Glutamatergic neuron (in vitro differentiated cells): ENCODE measurements at regions not wholly inside any gene's neighbourhood (a gene's known extent, or its start where the extent isn't known, plus 50 kb on each side); places are given as distances from the start of the nearest gene placed in this dataset.

Source experiments
- DNase-seq: peaks from one replicate; pipeline ENCODE4 v3.0.0; 2022
- H3K27ac Mint-ChIP-seq: one replicate; pipeline ENCODE4 v1.8.0; 2020; ENCODE audit warnings: mild to moderate bottlenecking, mixed read lengths, inconsistent platforms; ENCODE audit not compliant: unreplicated experiment
- H3K27me3 Mint-ChIP-seq: one replicate; pipeline ENCODE4 v1.8.0; 2020; ENCODE audit warnings: mild to moderate bottlenecking, moderate library complexity, mixed read lengths, inconsistent platforms; ENCODE audit not compliant: unreplicated experiment
- H3K36me3 Mint-ChIP-seq: one replicate; pipeline ENCODE4 v1.8.0; 2020; ENCODE audit warnings: mild to moderate bottlenecking, mixed read lengths, inconsistent platforms; ENCODE audit not compliant: unreplicated experiment
- H3K4me1 Mint-ChIP-seq: one replicate; pipeline ENCODE4 v1.8.0; 2020; ENCODE audit warnings: mild to moderate bottlenecking, low read depth, mixed read lengths, inconsistent platforms; ENCODE audit not compliant: unreplicated experiment
- H3K4me3 Mint-ChIP-seq: one replicate; pipeline ENCODE4 v1.8.0; 2020; ENCODE audit warnings: mild to moderate bottlenecking, mixed read lengths, inconsistent platforms; ENCODE audit not compliant: unreplicated experiment
- H3K9me3 Mint-ChIP-seq: one replicate; pipeline ENCODE4 v1.8.0; 2020; ENCODE audit warnings: mild to moderate bottlenecking, moderate library complexity, mixed read lengths, inconsistent platforms; ENCODE audit not compliant: unreplicated experiment
- TF ChIP-seq, protein P1 (sequence below): fragments of 200-600 bp; sonication (generic); IDR thresholded peaks from one replicate; pipeline ENCODE4 v1.5.0; 2021; ENCODE audit not compliant: partially characterized antibody, unreplicated experiment

DNA sequence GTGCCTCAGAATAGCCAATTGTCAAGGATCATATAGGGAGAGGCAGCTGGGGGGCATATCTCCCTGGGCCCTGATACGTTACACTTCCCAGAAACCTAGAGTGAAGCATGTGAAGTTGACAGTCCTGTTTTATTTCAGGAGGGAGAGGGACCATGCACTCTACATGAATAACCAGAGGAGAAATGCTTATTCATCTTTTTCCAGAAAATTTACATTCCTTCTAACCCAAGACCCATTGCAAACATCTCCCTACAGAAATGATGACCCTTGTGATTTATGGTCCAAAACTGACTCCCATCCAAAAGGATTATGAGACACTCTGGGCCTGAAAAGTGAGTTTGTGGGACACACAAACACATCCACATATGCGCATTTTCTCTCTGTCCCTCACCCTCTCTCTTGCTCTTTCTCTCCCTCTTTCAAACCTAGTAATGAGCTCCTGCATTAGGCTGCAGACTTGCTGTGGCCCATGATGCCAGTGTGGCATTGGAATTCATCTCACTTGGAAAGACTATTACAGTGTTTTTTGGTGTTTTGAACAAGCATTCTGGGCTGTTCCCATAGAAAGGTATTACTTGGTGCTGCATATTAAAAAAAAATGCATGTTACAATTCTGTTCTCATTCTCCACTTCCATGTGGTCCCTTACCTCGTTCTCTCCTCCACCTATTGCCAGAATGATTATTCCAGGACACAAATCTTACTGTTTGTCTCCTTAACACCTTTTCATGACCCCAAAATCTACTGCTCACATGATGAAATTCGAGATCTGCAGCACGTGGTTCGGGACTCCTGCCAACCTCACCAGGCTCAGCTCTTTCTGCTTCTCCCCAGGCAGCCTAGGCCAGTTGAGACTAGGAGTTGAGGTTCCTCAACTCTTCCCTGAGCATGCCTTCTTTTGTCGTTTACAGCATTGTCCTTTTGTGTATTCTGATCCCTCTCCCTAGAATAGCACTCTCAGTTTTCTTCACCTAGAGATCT lies 451.3 kb upstream of the KLF4 start:
- Mint-ChIP-seq H3K9me3 (peaks cover 8% of the 10 kb centered on the region), H3K4me3 (no peak overlapping the region), H3K27ac (no peak overlapping the region), H3K36me3 (no peaks in the 10 kb centered on the region), H3K4me1 (no peaks in the 10 kb centered on the region), H3K27me3 (no peaks in the 10 kb centered on the region)
- no peak for DNase-seq
- TF ChIP-seq, protein P1, sequence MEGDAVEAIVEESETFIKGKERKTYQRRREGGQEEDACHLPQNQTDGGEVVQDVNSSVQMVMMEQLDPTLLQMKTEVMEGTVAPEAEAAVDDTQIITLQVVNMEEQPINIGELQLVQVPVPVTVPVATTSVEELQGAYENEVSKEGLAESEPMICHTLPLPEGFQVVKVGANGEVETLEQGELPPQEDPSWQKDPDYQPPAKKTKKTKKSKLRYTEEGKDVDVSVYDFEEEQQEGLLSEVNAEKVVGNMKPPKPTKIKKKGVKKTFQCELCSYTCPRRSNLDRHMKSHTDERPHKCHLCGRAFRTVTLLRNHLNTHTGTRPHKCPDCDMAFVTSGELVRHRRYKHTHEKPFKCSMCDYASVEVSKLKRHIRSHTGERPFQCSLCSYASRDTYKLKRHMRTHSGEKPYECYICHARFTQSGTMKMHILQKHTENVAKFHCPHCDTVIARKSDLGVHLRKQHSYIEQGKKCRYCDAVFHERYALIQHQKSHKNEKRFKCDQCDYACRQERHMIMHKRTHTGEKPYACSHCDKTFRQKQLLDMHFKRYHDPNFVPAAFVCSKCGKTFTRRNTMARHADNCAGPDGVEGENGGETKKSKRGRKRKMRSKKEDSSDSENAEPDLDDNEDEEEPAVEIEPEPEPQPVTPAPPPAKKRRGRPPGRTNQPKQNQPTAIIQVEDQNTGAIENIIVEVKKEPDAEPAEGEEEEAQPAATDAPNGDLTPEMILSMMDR, result no peak

DNA sequence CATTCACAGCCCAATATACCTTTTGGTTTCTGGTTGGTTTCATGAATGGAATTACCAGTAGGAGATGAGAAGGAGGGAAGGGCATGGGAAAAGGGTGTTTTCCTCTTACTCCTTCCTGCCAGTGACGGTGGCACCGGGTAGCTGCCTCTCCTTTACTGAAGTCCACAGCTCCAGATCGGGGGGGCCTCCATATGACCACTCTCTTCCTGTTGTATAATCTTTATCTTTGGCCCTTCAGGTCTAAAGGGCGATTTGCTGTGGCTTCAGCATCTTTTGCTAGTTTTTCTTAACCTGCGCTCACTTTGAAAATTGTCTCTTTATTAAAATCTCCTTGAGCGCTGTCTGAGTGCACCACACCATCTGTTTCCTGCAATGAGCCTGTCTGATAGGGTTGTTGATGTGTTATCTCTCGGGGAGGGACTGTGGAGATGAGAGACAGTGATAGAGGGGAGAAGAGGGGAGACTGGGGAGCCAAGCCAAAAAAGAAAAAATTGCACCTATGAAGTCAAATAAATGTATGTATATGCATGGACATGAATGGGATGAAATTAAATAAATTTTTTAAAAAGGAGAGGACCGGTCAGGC lies 449.3 kb upstream of the KLF4 start:
- peaks cover 4% of the 10 kb centered on the region for H3K9me3 Mint-ChIP-seq
- DNase-seq, result no peak
- no peaks in the 10 kb centered on the region for H3K36me3 Mint-ChIP-seq
- TF ChIP-seq, protein P1, result no peak
- H3K4me3 Mint-ChIP-seq, result no peak overlapping the region
- H3K4me1 Mint-ChIP-seq, result no peaks in the 10 kb centered on the region
- H3K27ac Mint-ChIP-seq, result no peak overlapping the region
- no peaks in the 10 kb centered on the region for H3K27me3 Mint-ChIP-seq

DNA sequence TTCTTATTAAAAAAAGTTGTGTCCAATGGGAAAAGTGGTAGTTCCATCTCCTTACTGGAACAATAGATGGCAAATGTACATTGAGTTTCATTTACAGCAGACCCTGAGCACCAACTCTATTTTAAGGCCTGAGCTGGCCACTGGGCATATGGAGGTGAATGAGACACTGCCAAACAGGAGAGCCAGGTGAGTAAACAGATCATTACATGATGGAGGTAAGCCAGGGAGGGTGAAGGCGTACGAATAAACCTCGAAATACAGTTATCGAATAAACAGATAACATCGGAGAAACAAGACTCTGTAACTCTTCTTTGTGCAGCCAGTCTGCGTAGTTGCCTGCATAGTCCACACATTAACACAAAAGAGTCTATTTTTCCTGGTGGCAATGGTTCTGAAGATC lies 446.4 kb upstream of the KLF4 start:
- Mint-ChIP-seq H3K27me3 (no peaks in the 10 kb centered on the region), H3K36me3 (no peaks in the 10 kb centered on the region), H3K9me3 (peaks cover 2% of the 10 kb centered on the region), H3K27ac (no peak overlapping the region), H3K4me3 (no peak overlapping the region), H3K4me1 (no peaks in the 10 kb centered on the region)
- no peak for DNase-seq
- TF ChIP-seq, protein P1, result no peak

DNA sequence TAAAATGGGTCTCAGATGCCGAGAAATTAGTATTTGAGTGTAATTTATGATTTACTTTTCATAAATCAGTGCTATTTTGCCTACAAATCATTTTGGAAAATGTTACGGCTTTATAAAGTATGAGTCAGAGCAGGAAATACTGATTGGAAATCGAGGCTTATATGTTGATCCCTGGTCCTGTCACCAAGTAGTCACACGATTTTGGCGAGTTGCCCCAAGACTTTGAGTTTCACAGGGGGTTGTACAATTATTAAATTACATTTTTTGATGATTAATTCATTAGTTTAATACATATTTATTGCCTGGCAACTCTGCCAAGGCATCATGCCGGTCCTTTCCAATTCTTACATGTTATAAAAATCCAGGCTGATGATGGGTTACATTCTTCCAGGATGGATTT lies 443.9 kb upstream of the KLF4 start:
- H3K27ac Mint-ChIP-seq, result no peak overlapping the region
- no peaks in the 10 kb centered on the region for H3K27me3 Mint-ChIP-seq
- TF ChIP-seq, protein P1, result no peak
- DNase-seq, result no peak
- peaks cover 2% of the 10 kb centered on the region for H3K9me3 Mint-ChIP-seq
- no peak overlapping the region for H3K4me3 Mint-ChIP-seq
- no peaks in the 10 kb centered on the region for H3K4me1 Mint-ChIP-seq
- H3K36me3 Mint-ChIP-seq, result no peaks in the 10 kb centered on the region

DNA sequence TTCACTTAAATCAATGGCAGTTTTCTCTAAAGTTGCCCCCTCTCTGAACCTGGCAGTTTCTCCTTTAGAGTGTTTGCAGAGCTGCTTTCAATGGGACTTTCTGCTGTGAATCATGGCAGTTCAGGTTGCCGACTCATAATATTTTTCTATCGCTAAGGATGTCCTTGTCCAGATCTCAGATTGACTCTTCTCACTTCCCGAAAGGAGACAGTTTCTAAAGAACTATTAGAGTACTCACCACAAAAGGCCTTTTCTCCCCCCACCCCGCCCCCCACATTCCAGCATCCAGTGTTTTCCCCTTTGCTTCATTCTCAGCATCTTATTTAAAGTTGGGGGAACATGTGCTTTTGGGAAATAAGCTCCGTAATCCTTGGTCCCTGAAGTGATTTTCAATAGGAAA lies 443.5 kb upstream of the KLF4 start:
- TF ChIP-seq, protein P1, result no peak
- Mint-ChIP-seq H3K27me3 (no peaks in the 10 kb centered on the region), H3K27ac (no peak overlapping the region), H3K4me1 (no peaks in the 10 kb centered on the region), H3K4me3 (no peak overlapping the region), H3K36me3 (no peaks in the 10 kb centered on the region), H3K9me3 (peaks cover 2% of the 10 kb centered on the region)
- DNase-seq, result no peak
